Fibroblast of pulmonary artery (primary cell): ENCODE measurements at regions not wholly inside any gene's neighbourhood (a gene's known extent, or its start where the extent isn't known, plus 50 kb on each side); places are given as distances from the start of the nearest gene placed in this dataset.

ENCODE experiments used
- DNase-seq: peaks from one replicate; pipeline ENCODE4 v3.0.0-alpha.2; 2010; ENCODE audit warnings: low read depth
- H3K4me3 ChIP-seq: replicated peaks from 2 replicates; pipeline ENCODE4 v1.5.1; 2011; ENCODE audit warnings: low read depth, mild to moderate bottlenecking, control low read depth, low read length, moderate library complexity
- CTCF ChIP-seq: IDR thresholded peaks from 2 replicates; pipeline ENCODE4 v1.5.1; 2011; ENCODE audit warnings: mild to moderate bottlenecking, control low read depth, low read length, inconsistent platforms; ENCODE audit errors: missing control alignments

- DNase-seq = no peak
- H3K4me3 ChIP-seq = no peak overlapping the region
- TF ChIP-seq CTCF = no peak
Observed at GRCh38 chr13:107821492-107821891, 393.8 kb downstream of the LIG4 start.

- no peak for TF ChIP-seq CTCF
- DNase-seq = no peak
- H3K4me3 ChIP-seq = no peak overlapping the region
Observed at GRCh38 chr13:107819071-107819470, 396.3 kb downstream of the LIG4 start.

GRCh38 chr13:107817647-107818287 is 397.6 kb downstream of the LIG4 start:
- no peak for TF ChIP-seq CTCF
- H3K4me3 ChIP-seq = no peak overlapping the region
- DNase-seq = no peak

- H3K4me3 ChIP-seq = no peak overlapping the region
- no peak for TF ChIP-seq CTCF
- no peak for DNase-seq
Observed at GRCh38 chr13:107812014-107812412, 403.3 kb downstream of the LIG4 start.

GRCh38 chr13:107811233-107812013 is 403.9 kb downstream of the LIG4 start:
- TF ChIP-seq CTCF = no peak
- H3K4me3 ChIP-seq = no peak overlapping the region
- no peak for DNase-seq

GRCh38 chr13:107809125-107809524 is 406.2 kb downstream of the LIG4 start:
- H3K4me3 ChIP-seq = no peak overlapping the region
- TF ChIP-seq CTCF = no peak
- DNase-seq = peak; percentile 30
